HG02840 (cell line): ENCODE measurements at regions not wholly inside any gene's neighbourhood (a gene's known extent, or its start where the extent isn't known, plus 50 kb on each side); places are given as distances from the start of the nearest gene placed in this dataset.

Experiments used
- ATAC-seq: cut with Tn5 transposase; IDR thresholded peaks from one replicate; pipeline ENCODE4 v1.9.1; 2021; ENCODE audit warnings: mild to moderate bottlenecking, moderate library complexity, moderate number of reproducible peaks; ENCODE audit not compliant: unreplicated experiment, low FRiP score

- ATAC-seq: no peak
Measured at GRCh38 chr9:86893811-86894490, 53.4 kb downstream of the GAS1 start.

DNA sequence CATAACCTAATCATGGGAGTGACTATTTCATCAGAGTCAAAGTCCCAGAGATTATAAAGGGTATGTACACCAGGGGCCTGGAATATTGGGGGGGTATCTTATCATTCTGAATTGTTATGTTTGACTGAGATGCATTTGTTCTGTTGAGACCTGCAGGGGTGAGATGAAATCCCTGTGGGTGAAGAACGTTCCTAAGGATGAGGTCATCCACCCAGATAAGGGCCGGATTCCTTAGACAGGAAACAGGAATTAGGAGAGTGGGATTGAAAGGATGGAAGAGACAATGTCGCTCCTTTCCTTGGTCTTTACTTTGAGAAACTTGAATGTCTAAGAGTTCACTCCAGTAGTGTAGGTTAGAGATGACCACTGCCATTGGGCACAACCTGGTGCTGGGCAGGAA lies 54.7 kb downstream of the GAS1 start:
- no peak for ATAC-seq

GRCh38 chr9:86891886-86892437 lies 55.3 kb downstream of the GAS1 start:
- ATAC-seq: no peak

DNA sequence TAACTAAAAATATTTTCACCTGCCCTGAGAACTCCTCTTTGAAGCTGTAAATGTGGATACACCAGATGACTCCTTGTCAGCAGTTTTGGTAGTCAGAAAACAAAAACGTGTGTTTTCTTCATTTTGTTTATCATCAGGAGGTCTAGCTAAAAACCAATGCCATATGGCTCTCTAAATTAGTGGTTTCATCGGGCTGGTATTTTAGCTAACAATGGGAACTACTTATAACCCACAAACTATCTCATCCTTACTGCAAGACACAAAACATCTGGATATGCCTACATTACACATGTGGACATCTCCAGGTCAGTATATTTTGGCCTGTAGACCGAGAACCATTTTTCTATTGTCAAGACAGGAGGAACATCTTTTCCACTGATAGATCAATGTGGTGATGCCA lies 56.2 kb downstream of the GAS1 start:
- ATAC-seq: no peak

- no peak for ATAC-seq
Measured at GRCh38 chr9:86885232-86885631, 62.1 kb downstream of the GAS1 start.

DNA sequence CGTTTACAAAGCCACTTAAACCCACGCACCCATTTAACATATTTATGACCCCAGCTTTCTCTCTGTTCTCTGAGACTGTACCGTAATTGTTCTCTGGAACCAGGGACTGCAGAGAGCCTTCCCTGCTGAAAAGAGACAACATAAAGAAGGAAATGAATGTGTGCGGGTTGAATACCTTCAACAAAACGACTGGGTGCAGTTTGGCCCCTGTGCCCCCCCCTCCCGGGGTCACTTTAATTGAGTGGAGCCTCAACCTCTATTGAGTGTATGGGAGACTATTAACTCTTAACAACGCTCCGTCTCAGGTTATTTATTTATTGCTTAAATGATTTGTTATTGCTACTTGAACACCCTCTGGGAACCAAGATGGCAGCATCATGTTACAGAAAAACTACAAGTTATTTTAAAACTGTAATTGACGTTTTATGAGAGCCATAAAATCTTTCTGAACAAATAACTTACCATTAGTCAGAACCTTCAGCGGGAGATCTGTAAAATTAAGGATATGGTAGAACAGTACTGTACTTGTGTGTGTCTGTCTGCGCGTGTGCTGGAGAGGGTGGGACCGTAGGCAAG lies 70.6 kb downstream of the GAS1 start:
- no peak for ATAC-seq

DNA sequence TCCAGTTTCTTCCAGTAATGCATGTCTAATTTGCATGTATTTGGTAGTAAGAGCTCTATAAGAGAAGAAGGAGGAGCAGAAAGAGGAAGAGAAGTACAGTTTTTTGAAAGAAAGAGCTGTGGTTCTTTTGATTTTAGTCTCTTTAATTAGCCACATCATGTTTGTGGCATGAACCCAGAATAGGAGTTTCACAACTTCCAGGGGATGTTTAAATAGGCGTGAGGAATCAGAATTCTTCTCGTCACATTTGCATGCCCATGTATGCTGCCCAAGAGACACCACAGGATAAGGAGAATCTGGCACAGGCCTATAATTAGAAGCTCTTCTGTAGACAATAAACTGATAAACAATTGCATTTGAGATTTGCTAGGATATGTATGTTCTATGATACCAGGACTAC lies 78.7 kb downstream of the GAS1 start:
- no peak for ATAC-seq

- ATAC-seq: no peak
Measured at GRCh38 chr9:86867804-86868313, 79.4 kb downstream of the GAS1 start.

- ATAC-seq: no peak
Measured at GRCh38 chr9:86865952-86866351, 81.4 kb downstream of the GAS1 start.

- ATAC-seq: no peak
Measured at GRCh38 chr9:86860006-86860405, 87.3 kb downstream of the GAS1 start.

- no peak for ATAC-seq
Measured at GRCh38 chr9:86859056-86859455, 88.2 kb downstream of the GAS1 start.

DNA sequence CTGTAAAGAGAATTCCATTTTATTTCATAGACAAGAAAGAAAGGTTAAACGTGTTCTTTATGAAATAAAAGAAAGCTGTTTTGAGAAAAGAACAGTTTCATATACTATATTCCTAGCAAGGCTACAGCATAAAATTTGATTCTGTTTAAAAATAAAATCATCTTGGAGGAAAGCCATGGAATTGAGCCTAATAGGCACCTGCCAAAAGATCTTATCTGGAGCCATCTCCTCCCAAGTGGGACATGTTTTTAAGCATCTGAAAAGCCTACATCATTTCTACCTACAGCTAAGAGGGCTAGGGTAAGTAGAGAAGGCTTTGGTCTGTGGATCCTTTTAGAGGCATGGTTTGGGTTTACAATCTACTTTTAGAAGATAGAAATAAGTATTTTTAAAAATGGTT lies 89.3 kb downstream of the GAS1 start:
- ATAC-seq: no peak

DNA sequence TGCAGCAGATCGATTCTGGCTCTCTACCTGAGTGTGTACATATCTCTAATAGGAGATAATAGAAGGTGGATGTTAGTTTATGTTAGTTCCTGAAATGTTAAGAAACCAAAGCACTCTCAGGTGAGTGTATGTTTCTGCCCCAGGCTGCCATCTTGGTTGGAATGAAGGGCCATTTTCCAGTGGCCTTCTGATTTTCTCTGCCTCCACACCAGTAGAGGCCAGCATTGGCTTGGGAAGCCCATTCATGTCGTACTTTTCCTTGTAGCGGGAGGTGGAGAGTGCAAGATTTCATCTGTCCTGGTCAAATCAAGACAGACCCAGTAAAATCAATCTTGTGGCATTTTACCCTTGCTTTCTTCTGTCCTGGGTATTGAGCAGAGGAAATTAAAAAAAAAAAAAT lies 91.0 kb downstream of the GAS1 start:
- no peak for ATAC-seq

DNA sequence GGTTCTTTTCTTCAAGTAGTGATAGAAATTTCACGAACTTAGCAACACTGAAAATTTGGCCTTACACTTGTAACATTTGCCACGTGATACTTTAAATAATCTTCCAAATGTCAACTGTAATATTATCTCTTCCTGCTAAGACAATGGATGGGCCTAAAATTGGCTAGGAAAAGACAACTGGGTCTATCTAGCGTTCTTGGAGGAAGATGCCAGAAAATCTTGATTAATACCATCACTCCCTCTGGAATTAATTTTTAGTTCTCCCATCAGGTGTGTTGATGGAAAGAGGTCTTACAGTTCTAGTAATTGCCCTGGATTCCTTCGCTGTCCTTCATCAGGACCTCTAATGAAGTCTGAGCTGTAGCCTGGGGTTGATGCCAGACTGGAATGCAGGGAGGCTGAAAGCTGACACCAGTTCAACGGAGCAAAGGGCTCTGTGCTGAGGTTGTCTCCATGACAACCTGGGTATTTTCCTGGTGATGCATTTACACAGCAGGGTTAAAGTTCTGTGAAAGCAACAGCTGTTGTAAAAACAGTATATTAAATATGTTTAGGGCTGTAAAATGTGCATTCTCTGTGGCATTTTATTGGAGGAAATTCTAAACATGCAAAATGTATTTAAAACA lies 92.3 kb downstream of the GAS1 start:
- no peak for ATAC-seq

DNA sequence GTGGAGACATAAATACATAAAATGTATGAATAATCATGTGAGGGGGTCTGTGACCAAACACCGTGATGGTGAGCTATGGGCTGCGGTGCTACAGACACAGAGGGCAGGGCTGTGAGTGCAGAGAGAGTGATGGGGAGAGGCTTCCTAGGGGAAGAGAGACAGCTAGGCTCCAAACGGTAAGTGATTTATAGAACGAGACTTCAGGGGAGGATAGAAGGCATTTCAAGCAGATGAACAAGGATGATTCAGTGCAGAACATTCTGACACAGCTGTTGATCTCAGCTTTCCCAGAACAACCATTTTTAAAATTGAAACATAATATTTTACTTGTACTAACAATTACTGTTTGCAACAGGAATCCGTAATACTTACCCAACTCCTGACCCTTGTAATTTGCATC lies 100.7 kb downstream of the GAS1 start:
- ATAC-seq: no peak

DNA sequence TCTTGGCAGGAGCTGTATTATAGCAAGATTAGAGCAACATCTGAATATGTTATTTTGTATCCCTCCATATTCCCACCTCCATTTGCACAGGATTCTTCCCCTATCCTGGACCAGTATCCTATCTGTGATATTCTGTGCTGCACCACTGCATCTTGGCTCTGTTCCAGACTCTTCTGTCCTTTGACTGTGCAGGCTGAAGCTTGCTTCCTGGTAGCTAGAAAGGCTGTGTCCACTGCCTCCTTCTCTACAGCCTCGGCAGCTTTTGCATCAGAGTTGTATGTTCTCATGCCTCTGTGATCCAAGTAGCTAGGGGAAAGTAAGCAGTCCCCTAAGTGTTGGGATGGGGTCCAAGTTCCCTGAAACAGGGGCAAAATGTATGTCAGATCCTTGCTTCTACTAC lies 104.1 kb downstream of the GAS1 start:
- no peak for ATAC-seq

- ATAC-seq: no peak
Measured at GRCh38 chr9:86842573-86842972, 104.7 kb downstream of the GAS1 start.

DNA sequence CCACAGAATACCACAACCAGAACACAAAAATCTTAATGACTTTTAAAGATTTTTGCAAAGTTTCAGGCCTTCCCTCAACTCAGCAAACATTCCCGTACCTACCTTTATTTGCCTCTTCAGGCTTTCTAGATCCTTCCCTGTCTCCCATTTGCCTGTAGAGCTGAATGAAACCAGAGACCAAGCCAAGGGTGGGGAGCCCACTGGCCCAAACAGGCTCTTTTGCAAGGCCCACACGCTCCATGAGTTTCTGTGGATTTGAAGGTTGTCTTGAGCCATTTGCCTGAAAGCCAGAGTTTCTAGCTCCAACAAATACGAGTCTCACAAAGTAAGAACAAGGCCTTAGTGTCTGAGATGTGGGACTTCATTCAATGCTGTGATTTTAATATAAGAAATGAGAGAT lies 107.8 kb downstream of the GAS1 start:
- ATAC-seq: no peak

GRCh38 chr9:86838519-86839497 lies 108.5 kb downstream of the GAS1 start:
- ATAC-seq: no peak

DNA sequence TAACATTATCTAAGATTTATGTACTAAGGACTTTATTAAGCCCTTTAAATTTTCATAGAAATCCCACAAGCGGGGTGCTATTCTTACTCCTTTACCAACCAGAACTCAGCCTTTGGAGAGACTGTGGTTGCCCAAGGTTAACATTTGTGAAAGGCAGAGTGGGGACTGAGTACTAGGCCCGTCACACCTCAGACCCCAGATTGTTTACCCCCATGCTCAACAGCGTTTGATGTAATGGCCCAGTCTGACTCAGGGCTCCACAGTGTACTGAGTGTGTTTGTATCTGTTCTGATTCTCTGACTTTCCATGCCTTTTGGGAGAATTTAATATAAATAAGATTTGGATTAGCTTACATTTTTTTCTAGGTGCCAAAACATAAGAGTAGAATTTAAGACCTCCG lies 110.0 kb downstream of the GAS1 start:
- no peak for ATAC-seq

- no peak for ATAC-seq
Measured at GRCh38 chr9:86836797-86837196, 110.5 kb downstream of the GAS1 start.
